Tibial nerve (tissue), 4 donors: ENCODE measurements at regions not wholly inside any gene's neighbourhood (a gene's known extent, or its start where the extent isn't known, plus 50 kb on each side); places are given as distances from the start of the nearest gene placed in this dataset.

Experiments used
- DNase-seq, 2 donors: peaks; one replicate each; pipeline ENCODE4 v3.0.0-alpha.2; 2019; ENCODE audit warnings: low spot score in 2 of 2
- H3K27ac ChIP-seq, 4 donors: fragments of 200-600 bp; sonication (generic) in 3 of 4; one replicate each; pipeline ENCODE4 v1.5.1; 2017 to 2019; ENCODE audit warnings: mild to moderate bottlenecking in 1 of 4
- H3K27me3 ChIP-seq, 2 donors: fragments of 200-600 bp; sonication (generic) in 1 of 2; one replicate each; pipeline versions ENCODE4 v1.5.1 to v1.6.0; 2017 to 2019
- H3K36me3 ChIP-seq, 3 donors: fragments of 200-600 bp; sonication (generic); one replicate each; pipeline ENCODE4 v1.5.1; 2018 to 2019
- H3K4me1 ChIP-seq, 4 donors: fragments of 200-600 bp; sonication (generic) in 3 of 4; one replicate each; pipeline ENCODE4 v1.5.1; 2017 to 2019
- H3K4me3 ChIP-seq, 4 donors: fragments of 200-600 bp; sonication (generic) in 3 of 4; one replicate each; pipeline ENCODE4 v1.5.1; 2017 to 2019; ENCODE audit warnings: mild to moderate bottlenecking in 1 of 4, moderate library complexity in 1 of 4
- H3K9me3 ChIP-seq, 4 donors: fragments of 200-600 bp; sonication (generic) in 3 of 4; one replicate each; pipeline ENCODE4 v1.5.1; 2017 to 2019
- CTCF ChIP-seq, 5 experiments: fragments of 200-600 bp in 3 of 5; fragments of 450-650 bp in 2 of 5; sonication (generic) in 3 of 5; IDR thresholded peaks; one replicate each; pipeline ENCODE4 v1.5.1; 2016 to 2019; ENCODE audit warnings: antibody characterized with exemption in 5 of 5, mild to moderate bottlenecking in 3 of 5, moderate library complexity in 2 of 5
- EP300 ChIP-seq, 2 donors: sonication (generic); formaldehyde crosslinking; IDR thresholded peaks; one replicate each; pipeline ENCODE4 v1.6.1; 2017; ENCODE audit warnings: antibody characterized with exemption in 2 of 2, mild to moderate bottlenecking in 1 of 2
- POLR2A ChIP-seq, 2 donors: fragments of 450-650 bp; IDR thresholded peaks; one replicate each; pipeline ENCODE4 v1.6.1; 2017; ENCODE audit warnings: antibody characterized with exemption in 2 of 2, mild to moderate bottlenecking in 2 of 2, moderate library complexity in 2 of 2
- whole genome bisulfite sequencing, 2 donors: methylation state at CpG; one replicate each; pipeline ENCODE4 v1.1.5; 2018; 5-methylcytosine and 5-hydroxymethylcytosine counted together

DNA sequence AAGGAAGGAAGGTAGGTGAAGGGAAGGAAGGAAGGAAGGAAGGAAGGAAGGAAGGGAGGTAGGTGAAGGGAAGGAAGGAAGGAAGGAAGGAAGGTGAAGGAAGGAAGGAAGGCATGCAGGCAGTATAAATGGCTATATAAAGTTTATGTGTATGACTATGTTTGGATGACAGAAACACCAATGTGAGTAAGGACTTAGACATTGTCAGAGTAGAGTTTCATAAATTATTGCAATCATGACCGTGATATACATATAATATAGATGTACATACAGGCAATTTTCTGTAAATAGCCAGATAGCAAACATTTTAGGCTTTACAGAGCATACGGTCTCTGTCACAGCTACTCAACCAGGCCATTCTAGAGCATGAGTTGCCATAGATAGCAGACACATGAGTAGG, 133.8 kb upstream of the AKR1E2 start:
- Histone ChIP-seq H3K27ac (no peak overlapping the region), H3K4me1 (no peaks in the 10 kb centered on the region), H3K27me3 (no peaks in the 10 kb centered on the region), H3K4me3 (no peak overlapping the region), H3K36me3 (no peaks in the 10 kb centered on the region), H3K9me3 (no peaks in the 10 kb centered on the region)
- no peak for DNase-seq
- TF ChIP-seq EP300 (IDR thresholded peaks at IDR 0.05) (no peak), CTCF (IDR thresholded peaks at IDR 0.05) (no peak), POLR2A (IDR thresholded peaks at IDR 0.05) (no peak)
- WGBS, 2 donors = 94 to 96% methylated on average over 2 of the region's 2 CpGs

GRCh38 chr10:4691776-4692175, 134.2 kb upstream of the AKR1E2 start:
- Histone ChIP-seq H3K4me1 (no peaks in the 10 kb centered on the region), H3K27me3 (no peaks in the 10 kb centered on the region), H3K27ac (no peak overlapping the region), H3K36me3 (no peaks in the 10 kb centered on the region), H3K4me3 (no peak overlapping the region), H3K9me3 (no peaks in the 10 kb centered on the region)
- no peak for DNase-seq
- TF ChIP-seq EP300 (IDR thresholded peaks at IDR 0.05) (no peak), POLR2A (IDR thresholded peaks at IDR 0.05) (no peak), CTCF (IDR thresholded peaks at IDR 0.05) (no peak)
- 64 to 68% methylated on average over 3 to 4 of the region's 5 CpGs for WGBS, 2 donors

GRCh38 chr10:4691301-4691700, 134.7 kb upstream of the AKR1E2 start:
- Histone ChIP-seq H3K9me3 (no peaks in the 10 kb centered on the region), H3K4me1 (no peaks in the 10 kb centered on the region), H3K27ac (no peak overlapping the region), H3K36me3 (no peaks in the 10 kb centered on the region), H3K4me3 (no peak overlapping the region), H3K27me3 (no peaks in the 10 kb centered on the region)
- no peak for DNase-seq
- 67 to 69% methylated on average over 4 of the region's 4 CpGs for WGBS, 2 donors
- no peak for TF ChIP-seq EP300 (IDR thresholded peaks at IDR 0.05)
- TF ChIP-seq CTCF (IDR thresholded peaks at IDR 0.05) = no peak
- TF ChIP-seq POLR2A (IDR thresholded peaks at IDR 0.05) = no peak

DNA sequence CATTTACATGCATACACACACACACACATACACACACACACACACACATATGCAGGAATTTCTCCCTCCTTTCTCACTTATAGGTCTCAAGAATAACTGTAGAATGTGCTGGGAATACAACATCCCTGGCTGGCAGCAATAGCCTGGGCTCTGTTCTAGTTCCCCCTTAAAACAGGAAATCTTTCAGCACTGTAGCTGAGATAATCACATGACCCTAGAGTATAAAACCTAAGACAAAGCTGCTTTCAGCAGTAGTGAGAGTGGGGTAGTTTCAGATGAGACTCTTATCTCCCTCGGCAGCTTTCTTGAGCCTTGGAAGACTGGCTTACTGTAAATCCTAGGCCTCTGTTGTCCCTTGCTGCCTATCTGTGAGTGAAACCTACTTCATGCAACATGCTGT, 137.4 kb upstream of the AKR1E2 start:
- Histone ChIP-seq H3K4me1 (no peaks in the 10 kb centered on the region), H3K9me3 (no peaks in the 10 kb centered on the region), H3K27ac (no peak overlapping the region), H3K27me3 (no peaks in the 10 kb centered on the region), H3K4me3 (no peak overlapping the region), H3K36me3 (no peaks in the 10 kb centered on the region)
- no peak for DNase-seq
- no peak for TF ChIP-seq POLR2A (IDR thresholded peaks at IDR 0.05)
- TF ChIP-seq CTCF (IDR thresholded peaks at IDR 0.05) = no peak
- TF ChIP-seq EP300 (IDR thresholded peaks at IDR 0.05) = peak in 1 of 2 donors; percentile 40
- WGBS, 2 donors = 15 to 38% methylated on average over 1 of the region's 1 CpG

- H3K4me1 ChIP-seq = no peaks in the 10 kb centered on the region
- H3K4me3 ChIP-seq = no peak overlapping the region
- no peak overlapping the region for H3K27ac ChIP-seq
- no peaks in the 10 kb centered on the region for H3K27me3 ChIP-seq
- no peaks in the 10 kb centered on the region for H3K9me3 ChIP-seq
- 70 to 77% methylated on average over 3 of the region's 3 CpGs for WGBS, 2 donors
- no peak for DNase-seq
- TF ChIP-seq POLR2A (IDR thresholded peaks at IDR 0.05) (no peak), EP300 (IDR thresholded peaks at IDR 0.05) (no peak), CTCF (IDR thresholded peaks at IDR 0.05) (no peak)
- H3K36me3 ChIP-seq = no peaks in the 10 kb centered on the region
Observed at GRCh38 chr10:4688168-4688567, 137.8 kb upstream of the AKR1E2 start.
